NCI-H1417 (cell line): ENCODE measurements at regions not wholly inside any gene's neighbourhood (a gene's known extent, or its start where the extent isn't known, plus 50 kb on each side); places are given as distances from the start of the nearest gene placed in this dataset.
"Not testable (repeated sequence)": the region's sequence is repeated elsewhere in the genome, so short reads cannot be mapped to it uniquely, and the experiment has no call there.

ENCODE experiments used
- DNase-seq, 3 experiments: peaks; one replicate each; lab custom pipeline; 2025; lab: John Stamatoyannopoulos, UW

DNA sequence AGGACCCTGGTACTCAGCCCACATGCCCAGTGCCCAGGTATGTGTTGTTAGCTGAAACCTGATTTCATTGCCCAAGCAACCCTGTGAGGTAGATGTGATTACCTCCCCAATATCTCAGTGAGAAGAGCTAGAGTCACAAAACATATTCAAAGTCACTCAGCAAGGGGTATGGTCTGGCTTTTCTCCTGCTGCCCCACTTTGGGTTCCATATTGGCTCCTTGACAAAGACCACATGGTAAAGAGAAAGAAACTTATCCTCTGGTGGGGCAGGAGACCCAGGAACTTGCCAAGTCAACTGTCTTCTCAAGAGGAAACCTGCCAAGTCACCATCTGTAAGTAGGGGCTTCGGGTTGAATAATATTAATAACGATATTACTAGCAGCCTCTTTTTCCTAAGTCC, 148.3 kb upstream of the LMCD1 start:
- no peak for DNase-seq

DNA sequence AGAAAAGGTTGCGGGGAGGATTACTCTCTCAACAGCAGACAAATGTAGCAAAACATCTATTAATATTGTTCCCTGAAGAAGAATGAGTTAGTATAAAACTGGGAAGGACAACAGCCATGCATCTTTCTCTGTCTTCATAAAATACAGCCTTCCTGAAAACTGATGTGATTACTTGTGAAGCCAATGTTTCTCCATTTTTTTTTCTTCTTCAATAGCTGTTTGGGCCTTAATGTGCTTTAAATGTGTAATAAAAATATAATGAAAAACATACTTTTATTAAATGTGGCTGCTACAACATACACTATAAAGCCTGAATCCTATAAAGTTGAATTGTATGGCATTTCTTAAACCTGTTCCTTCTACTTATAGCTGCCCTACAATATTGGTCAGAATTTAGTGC, 146.3 kb upstream of the LMCD1 start:
- no peak for DNase-seq

DNA sequence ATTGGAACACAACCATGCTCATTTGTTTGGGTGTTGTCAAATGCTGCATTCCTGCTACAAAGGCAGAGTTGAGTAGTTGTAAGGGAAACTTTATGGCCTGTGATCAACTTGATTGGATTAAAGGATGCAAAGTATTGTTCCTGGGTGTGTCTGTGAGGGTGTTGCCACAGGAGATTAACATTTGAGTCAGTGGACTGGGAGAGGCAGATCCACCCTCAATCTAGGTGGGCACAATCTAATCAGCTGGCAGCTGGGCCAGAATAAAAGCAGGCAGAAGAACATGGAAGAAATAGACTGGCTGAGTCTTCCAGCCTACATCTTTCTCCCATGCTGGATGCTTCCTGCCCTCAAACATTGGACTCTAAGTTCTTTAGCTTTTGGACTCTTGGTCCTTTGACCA, 145.6 kb upstream of the LMCD1 start:
- not testable (repeated sequence) for DNase-seq

DNA sequence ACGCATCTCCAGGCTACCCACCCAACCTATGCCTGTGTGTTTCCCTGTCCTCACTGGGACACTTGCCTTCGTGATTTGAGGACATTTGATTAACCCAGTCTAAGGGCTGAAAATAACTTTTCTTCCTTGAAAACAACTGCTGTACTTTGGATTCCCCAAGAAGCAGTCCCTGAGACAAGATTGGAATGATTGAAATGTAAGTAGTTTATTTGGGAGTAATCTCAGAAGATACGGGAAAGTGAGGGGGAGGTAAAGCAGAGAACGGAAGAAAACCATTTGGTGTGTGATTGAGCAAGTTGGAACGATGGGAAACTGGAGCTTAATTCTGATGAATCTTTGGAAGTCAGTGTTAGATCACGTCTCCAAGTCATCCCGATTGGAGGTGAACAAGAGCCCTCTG, 143.8 kb upstream of the LMCD1 start:
- DNase-seq = no peak

DNA sequence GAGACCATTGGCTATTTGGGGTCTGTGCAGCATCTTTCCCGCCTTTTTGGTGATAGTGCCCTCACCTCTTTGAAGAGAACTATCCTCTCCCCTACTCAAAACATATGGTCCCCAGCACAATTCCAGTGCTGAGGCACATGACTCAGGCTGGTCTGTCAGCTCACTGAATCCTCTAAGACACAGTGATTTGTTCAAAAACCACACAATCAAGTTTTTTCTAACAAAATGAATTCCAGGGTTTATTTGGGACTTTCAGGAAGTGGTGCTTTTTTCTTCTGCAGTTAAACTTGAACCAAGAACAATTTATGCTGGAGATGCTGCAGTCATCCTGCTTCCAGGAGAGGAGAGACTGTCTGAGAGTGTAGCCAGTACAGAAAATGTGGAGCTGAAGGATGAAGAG, 142.5 kb upstream of the LMCD1 start:
- no peak for DNase-seq

DNA sequence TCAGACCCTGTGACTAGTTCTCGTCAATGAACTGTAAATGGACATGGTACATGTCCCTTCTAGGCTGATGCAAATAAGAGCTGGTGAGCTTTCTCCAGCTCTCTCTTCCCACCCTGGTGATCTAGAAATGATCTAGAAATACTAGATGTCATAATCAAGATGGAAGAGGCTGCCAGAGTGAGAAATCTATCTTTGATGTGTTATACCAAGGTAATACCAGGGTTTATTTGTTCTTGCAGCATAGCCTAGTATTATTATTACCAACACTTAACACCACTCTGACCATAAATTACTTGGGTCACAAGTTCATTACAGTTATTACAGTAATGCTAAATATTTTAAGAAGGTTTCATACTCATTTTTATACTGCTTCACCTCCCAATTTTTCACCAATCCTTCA, 138.4 kb upstream of the LMCD1 start:
- DNase-seq = no peak

DNA sequence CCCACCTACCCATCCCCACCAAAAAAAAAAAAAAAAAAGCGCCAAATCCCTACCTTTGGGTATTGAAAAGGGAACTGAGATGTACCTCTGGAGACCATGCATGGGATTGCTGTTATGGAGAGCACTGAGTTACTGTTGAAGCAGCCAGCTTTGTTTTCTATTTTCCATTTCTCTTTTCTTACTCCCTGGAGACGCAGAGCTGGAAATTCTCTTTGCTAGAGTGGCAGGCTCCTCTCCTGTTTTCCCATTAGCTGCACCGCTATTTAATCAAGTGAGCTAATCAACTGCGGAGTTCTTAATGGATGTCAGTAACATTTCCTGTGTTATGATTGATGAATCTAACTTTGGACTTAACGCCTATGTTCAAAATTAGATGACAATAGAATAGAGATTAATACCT, 136.1 kb upstream of the LMCD1 start:
- peak in 2 of 3 experiments; percentile 1 to 42 for DNase-seq

DNA sequence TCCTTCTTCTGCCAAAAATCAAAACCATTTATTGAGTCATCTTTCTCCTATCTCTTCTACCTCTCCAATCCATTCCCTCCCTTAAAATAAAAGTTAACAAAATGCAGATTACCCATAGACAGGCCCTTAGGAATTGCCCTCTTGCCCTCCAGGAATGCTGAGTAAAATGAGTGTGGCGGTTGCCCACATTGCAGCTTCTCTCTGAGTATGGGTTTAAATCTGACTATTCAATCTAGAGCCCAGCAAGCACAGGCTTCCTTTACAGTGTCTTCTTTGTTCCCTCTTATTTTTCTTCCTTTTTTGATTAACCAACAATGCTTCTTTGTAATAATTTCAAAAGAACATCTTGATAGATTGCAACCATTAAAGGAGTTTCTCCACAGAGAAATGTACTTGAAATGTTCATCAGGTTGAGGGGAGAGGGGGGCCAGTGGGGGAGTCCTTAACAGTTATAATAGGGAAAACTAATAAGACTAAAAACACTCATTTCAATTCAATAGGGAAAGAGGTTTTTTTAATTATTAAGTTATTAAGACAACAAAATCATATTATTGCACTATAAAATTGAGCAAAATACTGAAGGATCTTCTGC, 135.3 kb upstream of the LMCD1 start:
- DNase-seq = no peak

DNA sequence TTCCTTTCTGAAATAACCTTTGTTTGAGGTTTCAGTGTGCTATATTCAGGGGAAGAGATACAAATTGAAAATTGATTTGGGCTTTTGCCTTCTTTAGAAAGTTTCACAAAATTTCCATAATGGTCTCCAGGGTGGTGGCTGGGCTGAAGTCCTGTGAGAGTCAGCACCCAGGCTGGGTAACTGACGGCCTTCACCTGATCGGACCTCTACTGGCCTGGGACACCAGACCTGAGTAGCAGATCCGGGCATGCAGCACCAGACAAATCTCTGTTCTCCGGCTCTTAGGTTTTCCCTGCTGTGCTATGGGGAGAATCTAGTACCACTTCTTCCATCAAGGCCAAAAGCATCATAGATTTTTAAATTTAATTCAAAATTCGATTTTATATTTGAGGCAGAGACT, 133.0 kb upstream of the LMCD1 start:
- no peak for DNase-seq

DNA sequence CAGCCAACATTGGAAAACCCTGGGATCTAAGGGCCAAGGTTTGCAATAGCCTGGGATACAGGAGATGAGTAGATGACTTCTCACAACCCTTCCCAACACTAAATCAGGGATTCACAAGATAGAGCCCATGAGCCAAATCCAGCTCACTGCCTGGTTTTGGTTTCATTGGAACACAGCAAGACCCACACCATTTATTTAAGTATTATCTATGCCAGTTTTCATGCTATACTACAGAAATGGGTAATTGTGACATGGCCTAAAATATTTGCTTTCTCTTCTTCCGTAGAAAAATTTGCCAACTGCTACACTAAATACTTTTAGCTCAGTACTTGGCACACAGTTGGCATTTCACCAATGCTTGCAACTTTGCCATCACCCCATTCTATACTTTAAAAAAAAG, 132.0 kb upstream of the LMCD1 start:
- DNase-seq = no peak

DNA sequence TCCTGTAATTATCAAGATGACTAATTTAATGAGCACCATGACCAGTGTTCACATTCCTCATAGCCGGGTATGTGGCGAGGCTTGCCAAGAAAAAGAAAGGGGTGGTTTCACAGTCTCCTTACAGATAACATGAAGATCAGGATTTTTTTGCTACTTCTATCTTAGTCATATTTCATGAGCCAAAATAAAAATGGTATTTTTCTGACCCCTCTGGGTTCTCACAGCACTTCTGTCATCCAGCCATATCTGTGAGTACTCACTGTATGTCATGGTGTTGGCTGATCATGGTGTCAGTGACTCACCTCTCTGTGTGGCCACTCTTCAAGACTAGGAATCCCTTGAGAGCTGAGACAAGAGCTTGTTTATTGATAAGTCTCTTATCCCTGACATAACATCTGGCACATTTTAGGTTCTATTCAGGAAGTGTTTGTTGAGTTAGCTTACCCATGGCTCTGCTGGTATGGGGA, 130.5 kb upstream of the LMCD1 start:
- no peak for DNase-seq

DNA sequence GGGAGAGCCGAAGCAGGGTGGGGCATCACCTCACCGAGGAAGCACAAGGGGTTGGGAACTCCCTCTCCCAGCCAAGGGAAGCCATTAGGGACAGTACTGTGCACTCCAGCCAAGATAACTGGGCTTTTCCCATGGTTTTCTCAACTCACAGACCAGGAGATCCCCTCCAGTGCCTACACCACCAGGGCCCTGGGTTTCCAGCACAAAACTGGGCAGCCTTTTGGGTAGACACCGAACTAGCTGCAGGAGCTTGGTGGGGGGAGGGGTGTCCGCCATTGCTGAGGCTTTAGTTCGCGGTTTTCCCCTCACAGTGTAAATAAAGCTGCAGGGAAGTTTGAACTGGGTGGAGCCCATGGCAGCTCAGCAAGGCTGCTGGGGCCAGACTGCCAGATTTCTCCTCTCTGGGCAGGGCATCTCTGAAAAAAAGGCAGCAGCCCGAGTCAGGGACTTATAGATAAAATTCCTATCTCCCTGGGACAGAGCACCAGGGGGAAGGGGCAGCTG, 129.6 kb upstream of the LMCD1 start:
- DNase-seq = no peak

DNA sequence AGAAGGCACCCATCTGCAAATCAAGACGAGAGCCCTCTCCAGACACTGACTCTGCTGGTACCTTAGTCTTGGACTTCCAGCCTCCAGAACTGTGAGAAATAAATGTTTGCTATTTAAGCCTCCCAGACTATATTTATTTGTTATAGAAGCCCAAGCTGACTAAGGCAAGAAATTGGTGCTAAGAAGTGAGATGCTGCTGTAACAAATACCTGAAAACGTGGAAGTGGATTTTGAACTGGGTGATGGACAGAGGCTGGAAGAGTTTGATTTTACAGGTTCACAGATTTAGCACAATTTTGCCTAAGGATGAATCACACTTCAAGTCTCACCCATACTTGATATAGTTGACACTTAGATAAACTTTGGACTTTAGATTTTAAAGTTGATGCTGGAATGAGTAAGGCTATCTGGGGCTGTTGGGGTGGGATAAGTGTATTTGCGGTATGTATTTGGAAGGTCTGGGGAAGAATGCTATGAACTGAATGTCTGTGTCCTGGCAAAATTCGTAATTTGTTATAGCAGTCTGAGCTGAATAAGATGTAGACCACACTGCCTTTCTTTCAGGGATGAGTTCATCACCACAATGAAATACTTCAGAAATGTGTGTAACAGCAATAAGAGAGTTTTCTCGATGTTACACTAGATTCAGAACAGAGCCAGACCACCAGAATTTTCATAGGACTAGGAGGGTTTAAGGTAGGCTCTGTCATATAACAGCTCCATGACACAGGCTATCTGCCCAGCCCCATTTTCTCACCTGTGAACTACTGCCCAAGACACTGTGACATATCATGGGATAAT, 120.5 kb upstream of the LMCD1 start:
- DNase-seq = no peak

DNA sequence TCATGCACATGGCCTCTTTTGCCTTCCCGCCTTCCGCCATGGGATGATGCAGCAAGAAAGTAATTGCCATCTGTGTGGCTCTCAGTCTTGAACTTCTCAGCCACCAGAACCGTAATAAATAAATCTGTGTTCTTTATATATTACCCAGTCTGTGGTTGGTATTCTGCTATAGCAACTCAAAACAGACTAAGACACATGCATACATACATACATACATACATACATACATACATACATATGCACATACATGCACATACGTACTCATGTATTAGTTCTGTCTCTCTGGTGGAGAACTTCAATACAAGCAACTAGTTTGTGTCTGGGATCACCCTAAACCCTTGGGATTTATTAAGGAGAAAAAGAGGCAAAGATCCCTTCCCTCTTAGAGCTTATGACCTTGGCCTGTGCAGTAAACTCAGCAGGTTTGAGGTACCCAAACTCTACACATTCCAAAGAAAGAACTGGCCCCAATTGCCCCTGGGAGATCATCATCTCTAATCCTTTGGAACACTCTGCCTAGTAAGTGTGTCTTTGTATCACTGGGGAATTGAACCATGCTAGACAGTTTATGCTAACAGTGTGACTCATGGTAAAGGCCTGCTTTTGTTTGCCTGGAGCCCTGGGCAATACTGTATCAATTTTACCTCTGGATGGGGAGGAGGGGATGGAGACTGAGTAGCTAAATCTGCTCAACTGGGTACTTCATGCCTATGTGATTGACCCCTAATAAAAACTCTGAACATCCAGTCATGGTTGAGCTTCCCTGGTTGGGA, 115.6 kb upstream of the LMCD1 start:
- DNase-seq = no peak

DNA sequence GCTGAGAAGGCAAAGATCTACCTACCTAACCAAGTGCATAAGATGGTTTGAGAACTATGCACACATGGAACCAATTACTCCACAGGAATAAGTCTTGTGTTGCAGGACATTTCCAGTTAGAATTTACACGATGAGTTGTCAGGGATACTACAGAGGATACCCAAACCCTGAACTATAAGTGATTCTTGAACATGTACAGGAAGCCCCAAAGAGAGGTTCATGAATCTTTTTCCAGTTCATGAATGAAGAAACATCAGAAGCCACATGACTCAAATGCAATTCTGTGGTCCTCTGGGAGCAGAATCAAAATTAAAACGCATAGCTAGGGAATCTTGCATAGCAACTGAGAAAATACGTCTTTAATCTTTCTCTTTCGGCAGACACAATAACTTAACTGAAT, 114.1 kb upstream of the LMCD1 start:
- no peak for DNase-seq

DNA sequence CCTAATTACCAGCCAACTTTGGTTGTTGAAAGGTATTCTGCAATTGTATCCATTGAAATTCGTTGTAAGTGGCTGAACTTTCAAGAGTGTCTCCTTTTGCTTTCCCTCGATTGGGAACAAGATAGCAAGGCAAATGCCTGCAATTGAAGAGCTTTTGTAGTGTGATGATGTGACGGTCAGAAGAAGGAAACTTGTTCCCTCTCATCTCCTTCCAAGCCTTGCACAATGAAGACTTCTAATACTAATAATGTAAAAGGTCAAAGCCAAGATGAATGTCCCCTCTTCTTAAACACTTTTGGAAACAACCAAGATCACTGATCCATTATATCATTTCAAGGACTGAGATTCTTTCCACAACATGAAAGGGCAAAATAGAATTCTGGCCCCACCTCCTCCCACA, 101.9 kb upstream of the LMCD1 start:
- DNase-seq = no peak

DNA sequence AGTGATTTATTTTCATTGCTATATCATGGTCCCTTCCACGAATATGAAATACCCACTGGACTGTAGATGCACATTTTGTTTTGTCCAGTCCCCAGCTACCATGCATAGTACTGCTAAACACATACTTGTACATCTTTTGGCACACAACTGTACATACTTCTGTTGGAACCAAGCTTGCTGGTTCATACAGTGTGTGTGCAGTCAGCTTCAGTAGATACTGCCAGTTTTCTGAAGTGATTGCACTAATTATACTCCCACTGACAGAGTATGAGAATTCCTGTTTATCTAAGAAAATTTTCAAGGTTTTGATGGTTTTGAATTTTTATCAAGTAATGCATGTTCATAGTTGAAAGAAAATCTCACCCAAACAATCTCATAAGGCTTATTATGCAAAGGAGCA, 100.7 kb upstream of the LMCD1 start:
- DNase-seq = no peak

DNA sequence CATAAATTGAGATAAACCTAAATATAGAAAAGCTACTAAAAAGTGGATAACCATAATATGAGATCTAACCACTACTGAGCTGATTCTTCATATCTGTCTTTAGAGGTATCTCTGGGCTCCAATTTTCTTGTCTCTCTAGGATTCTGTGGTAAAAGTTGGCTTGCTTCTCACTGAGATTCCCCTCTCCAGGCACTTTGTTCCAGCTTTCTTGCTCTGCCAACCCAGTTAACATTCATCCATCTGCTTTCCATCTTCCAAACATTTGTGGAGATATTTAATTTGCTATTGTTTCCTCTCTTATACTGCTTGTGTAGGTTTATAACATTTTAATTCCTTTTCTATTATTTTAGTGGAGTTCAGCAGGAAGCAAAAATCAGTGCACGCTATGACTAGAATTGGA, 97.6 kb upstream of the LMCD1 start:
- no peak for DNase-seq

DNA sequence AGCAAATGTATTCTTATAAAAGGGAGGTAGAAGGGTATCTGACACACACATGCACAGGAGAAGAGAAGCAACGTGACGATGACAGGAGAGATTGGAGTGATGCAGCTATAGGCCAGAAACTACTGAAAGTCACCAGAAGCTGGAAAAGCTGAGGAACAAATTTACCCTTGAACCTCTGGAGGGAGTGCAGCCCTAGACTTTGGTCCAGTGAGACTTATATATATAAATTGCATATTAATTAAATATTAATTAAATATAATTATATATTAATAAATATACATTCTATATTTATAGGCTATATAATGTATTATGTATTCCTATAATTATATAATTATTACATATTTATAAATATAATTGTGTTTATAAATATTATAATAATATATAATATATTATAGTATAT, 96.5 kb upstream of the LMCD1 start:
- no peak for DNase-seq

DNA sequence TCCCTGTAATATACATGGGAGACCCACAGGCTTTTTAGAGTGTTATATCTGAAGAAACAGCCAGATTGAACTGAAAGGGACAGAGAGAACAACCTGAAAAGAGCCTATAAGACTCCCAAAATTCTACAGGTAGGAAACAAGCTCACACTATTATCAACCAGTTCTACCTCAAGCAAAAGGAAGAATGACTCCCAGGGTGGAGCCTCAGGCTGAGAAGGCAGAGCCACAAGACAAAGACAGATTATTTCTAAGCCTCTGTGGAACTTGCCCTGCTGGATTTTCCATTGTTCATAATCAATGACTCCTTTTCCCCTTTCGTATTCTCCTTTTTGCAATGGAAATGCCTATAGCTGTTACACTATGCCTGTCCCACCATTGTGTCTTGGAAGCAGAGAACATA, 95.1 kb upstream of the LMCD1 start:
- no peak for DNase-seq

DNA sequence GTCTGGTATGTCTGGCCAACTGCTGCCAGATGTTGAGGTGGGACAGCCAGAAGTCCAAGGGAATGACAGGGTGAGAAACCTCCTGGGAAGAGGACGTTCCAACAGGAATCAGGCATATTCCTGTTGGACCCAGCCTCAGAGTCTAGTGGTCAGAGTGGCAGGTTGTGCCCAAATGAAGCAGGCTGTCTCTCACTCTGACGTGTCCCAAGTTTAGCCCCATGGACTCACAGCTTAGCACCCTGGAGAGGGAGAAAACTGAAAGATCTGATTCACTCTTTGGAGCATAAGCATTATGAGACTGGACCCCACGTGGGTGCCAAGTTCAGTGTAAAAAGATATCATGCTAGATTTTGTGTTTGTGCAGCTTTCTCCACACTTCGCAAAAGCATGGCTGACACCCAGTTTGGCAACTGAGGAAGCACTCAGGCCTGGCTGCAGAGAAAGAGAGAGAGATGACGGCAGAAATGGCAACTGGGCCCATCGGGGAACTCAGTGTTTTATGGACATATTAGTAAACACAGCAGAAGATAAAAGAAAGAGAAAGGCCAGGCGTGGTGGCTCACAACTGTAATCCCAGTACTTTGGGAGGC, 88.2 kb upstream of the LMCD1 start:
- DNase-seq = no peak

DNA sequence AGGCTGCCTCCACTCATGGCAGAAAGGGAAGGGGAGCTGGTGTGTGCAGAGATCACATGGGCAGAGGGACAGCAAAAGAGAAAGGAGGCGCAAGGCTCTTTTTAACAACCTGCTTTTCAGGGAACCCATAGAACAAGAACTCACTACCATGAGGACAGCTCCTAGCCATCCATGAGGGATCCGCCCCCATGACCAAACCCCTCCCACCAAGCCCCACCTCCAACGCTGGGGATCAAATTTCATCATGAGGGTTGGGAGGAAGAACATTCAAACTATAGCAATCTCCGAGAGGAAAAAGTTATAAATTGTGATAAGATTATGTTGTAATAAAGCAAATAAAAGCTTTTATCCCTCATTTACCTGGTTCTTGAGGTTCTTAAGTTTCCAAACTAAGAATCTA, 84.7 kb upstream of the LMCD1 start:
- peak in 2 of 3 experiments; percentile 5 to 27 for DNase-seq

DNA sequence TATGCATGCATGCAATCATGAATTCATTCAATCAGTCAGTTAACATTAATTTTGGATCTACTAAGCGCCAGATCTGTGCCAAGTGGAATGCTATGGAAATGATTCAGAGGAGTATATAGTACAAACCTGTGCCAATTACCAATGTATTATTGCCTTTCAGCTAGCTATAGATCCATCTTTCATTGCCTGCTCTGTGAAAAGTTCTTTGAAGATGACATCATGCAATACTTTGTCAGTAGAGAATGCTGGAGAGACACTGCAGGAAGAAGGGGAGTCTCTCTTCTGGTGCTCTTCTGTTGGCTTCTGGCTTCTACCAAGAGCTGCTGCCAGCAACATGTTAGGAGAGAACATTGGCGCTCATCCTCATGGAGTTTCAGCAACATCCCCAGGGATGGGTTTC, 81.0 kb upstream of the LMCD1 start:
- no peak for DNase-seq
